CD4-positive, alpha-beta T cell treated with Interleukin-17A for 4 hours (primary cell): ENCODE measurements at regions not wholly inside any gene's neighbourhood (a gene's known extent, or its start where the extent isn't known, plus 50 kb on each side); places are given as distances from the start of the nearest gene placed in this dataset.
"Not testable (repeated sequence)": the region's sequence is repeated elsewhere in the genome, so short reads cannot be mapped to it uniquely, and the experiment has no call there.

Experiments
- DNase-seq: peaks from one replicate; pipeline ENCODE4 v3.0.0-alpha.2; 2020; ENCODE audit warnings: mixed read lengths

- no peak for DNase-seq
These were observed 54.2 kb upstream of the OPRM1 start for GRCh38 chr6:153984811-153985210.

- no peak for DNase-seq
These were observed 58.9 kb upstream of the OPRM1 start for GRCh38 chr6:153980171-153980570.

GRCh38 chr6:153978911-153979548 lies 60.0 kb upstream of the OPRM1 start:
- DNase-seq: not testable (repeated sequence)

GRCh38 chr6:153976921-153977693 lies 61.9 kb upstream of the OPRM1 start:
- no peak for DNase-seq

- no peak for DNase-seq
These were observed 73.0 kb upstream of the OPRM1 start for GRCh38 chr6:153966001-153966400.

- DNase-seq: no peak
These were observed 75.7 kb upstream of the OPRM1 start for GRCh38 chr6:153963352-153963751.

GRCh38 chr6:153962555-153962954 lies 76.5 kb upstream of the OPRM1 start:
- no peak for DNase-seq

GRCh38 chr6:153960741-153961140 lies 78.3 kb upstream of the OPRM1 start:
- no peak for DNase-seq

GRCh38 chr6:153960281-153960680 lies 78.8 kb upstream of the OPRM1 start:
- DNase-seq: no peak

- DNase-seq: no peak
These were observed 79.8 kb upstream of the OPRM1 start for GRCh38 chr6:153959276-153959675.

GRCh38 chr6:153958860-153959259 lies 80.2 kb upstream of the OPRM1 start:
- DNase-seq: no peak

- DNase-seq: no peak
These were observed 81.6 kb upstream of the OPRM1 start for GRCh38 chr6:153957394-153957793.

- no peak for DNase-seq
These were observed 82.2 kb upstream of the OPRM1 start for GRCh38 chr6:153956808-153957207.

- no peak for DNase-seq
These were observed 89.4 kb upstream of the OPRM1 start for GRCh38 chr6:153949616-153950015.

GRCh38 chr6:153947808-153948447 lies 91.1 kb upstream of the OPRM1 start:
- DNase-seq: no peak

- no peak for DNase-seq
These were observed 94.8 kb upstream of the OPRM1 start for GRCh38 chr6:153944201-153944600.

- no peak for DNase-seq
These were observed 96.7 kb upstream of the OPRM1 start for GRCh38 chr6:153942361-153942760.

GRCh38 chr6:153941768-153942167 lies 97.3 kb upstream of the OPRM1 start:
- DNase-seq: no peak

- no peak for DNase-seq
These were observed 100.2 kb upstream of the OPRM1 start for GRCh38 chr6:153938876-153939275.

GRCh38 chr6:153931431-153931830 lies 107.6 kb upstream of the OPRM1 start:
- no peak for DNase-seq

GRCh38 chr6:153927867-153928266 lies 111.2 kb upstream of the OPRM1 start:
- no peak for DNase-seq

- DNase-seq: no peak
These were observed 140.5 kb upstream of the OPRM1 start for GRCh38 chr6:153898360-153899059.

GRCh38 chr6:153882411-153882810 lies 156.6 kb upstream of the OPRM1 start:
- no peak for DNase-seq
